Gastrocnemius medialis (tissue), 4 donors: ENCODE measurements at regions not wholly inside any gene's neighbourhood (a gene's known extent, or its start where the extent isn't known, plus 50 kb on each side); places are given as distances from the start of the nearest gene placed in this dataset.

Source experiments
- ATAC-seq, 2 donors: fragments of 150-250 bp; one replicate each; pipeline ENCODE4 v1.9.1; 2016
- DNase-seq, 2 donors: peaks; one replicate each; pipeline ENCODE4 v3.0.0-alpha.2; 2019
- H3K27ac ChIP-seq, 4 donors: fragments of 200-600 bp; sonication (generic); 1 replicate in 1 of 4; 2 replicates in 3 of 4; pipeline ENCODE4 v1.5.1; 2016 to 2018; ENCODE audit warnings: mild to moderate bottlenecking in 2 of 4, moderate library complexity in 1 of 4
- H3K27me3 ChIP-seq, 3 donors: fragments of 200-600 bp; sonication (generic) in 2 of 3; 1 replicate in 1 of 3; 2 replicates in 2 of 3; pipeline versions ENCODE4 v1.5.1 to v1.6.0; 2016 to 2019; ENCODE audit warnings: mild to moderate bottlenecking in 1 of 3, moderate library complexity in 1 of 3
- H3K36me3 ChIP-seq, 2 donors: fragments of 200-600 bp; sonication (generic) in 1 of 2; one replicate each; pipeline ENCODE4 v1.5.1; 2017 to 2018
- H3K4me1 ChIP-seq, 2 donors: fragments of 200-600 bp; sonication (generic) in 1 of 2; one replicate each; pipeline ENCODE4 v1.5.1; 2016 to 2017; ENCODE audit warnings: mild to moderate bottlenecking in 2 of 2
- H3K4me3 ChIP-seq, 4 donors: fragments of 200-600 bp; sonication (generic) in 3 of 4; 1 replicate in 1 of 4; 2 replicates in 3 of 4; pipeline ENCODE4 v1.5.1; 2016 to 2019; ENCODE audit warnings: mild to moderate bottlenecking in 2 of 4
- H3K9me3 ChIP-seq, 3 donors: fragments of 200-600 bp; sonication (generic) in 2 of 3; 1 replicate in 1 of 3; 2 replicates in 2 of 3; pipeline ENCODE4 v1.5.1; 2016 to 2019
- POLR2A ChIP-seq, 2 donors: fragments of 450-650 bp; IDR thresholded peaks; one replicate each; pipeline ENCODE4 v1.6.1; 2017; ENCODE audit warnings: antibody characterized with exemption in 2 of 2, mild to moderate bottlenecking in 2 of 2, moderate library complexity in 2 of 2
- in situ Hi-C, 4 donors: fragments of 200-750 bp; cut with MboI; loops; one replicate each; pipeline versions ENCODE4 v1.15.0 to v1.8.0; 2017; ENCODE audit warnings: low sequenced_read_pairs in 4 of 4
- intact Hi-C: fragments of 100-400 bp; cut with DNase I; formaldehyde crosslinking; loops from one replicate; pipeline ENCODE4 v1.15.1; 2023; ENCODE audit warnings: low total_unique reads
- TF ChIP-seq, protein P1 (sequence below), 5 experiments: fragments of 450-650 bp in 3 of 5; fragments of 200-600 bp in 2 of 5; sonication (generic) in 2 of 5; IDR thresholded peaks in 4 of 5; conservative IDR thresholded peaks in 1 of 5; 1 replicate in 4 of 5; 2 replicates in 1 of 5; pipeline ENCODE4 v1.5.1; 2016 to 2019; ENCODE audit warnings: antibody characterized with exemption in 5 of 5, mild to moderate bottlenecking in 3 of 5, moderate library complexity in 3 of 5

GRCh38 chr21:8990326-8991087 lies 1530.9 kb upstream of the TPTE start:
- intact Hi-C loops: no loop called here

GRCh38 chr21:8991088-8991907 lies 1530.1 kb upstream of the TPTE start:
- intact Hi-C loops: no loop called here
- Histone ChIP-seq H3K27ac (no peak overlapping the region), H3K36me3 (no peaks in the 10 kb centered on the region), H3K9me3 (no peaks in the 10 kb centered on the region), H3K4me3 (no peak overlapping the region), H3K27me3 (peaks cover 3 to 23% (median 14%) of the 10 kb centered on the region in 3 donors), H3K4me1 (no peaks in the 10 kb centered on the region)
- TF ChIP-seq, protein P1, sequence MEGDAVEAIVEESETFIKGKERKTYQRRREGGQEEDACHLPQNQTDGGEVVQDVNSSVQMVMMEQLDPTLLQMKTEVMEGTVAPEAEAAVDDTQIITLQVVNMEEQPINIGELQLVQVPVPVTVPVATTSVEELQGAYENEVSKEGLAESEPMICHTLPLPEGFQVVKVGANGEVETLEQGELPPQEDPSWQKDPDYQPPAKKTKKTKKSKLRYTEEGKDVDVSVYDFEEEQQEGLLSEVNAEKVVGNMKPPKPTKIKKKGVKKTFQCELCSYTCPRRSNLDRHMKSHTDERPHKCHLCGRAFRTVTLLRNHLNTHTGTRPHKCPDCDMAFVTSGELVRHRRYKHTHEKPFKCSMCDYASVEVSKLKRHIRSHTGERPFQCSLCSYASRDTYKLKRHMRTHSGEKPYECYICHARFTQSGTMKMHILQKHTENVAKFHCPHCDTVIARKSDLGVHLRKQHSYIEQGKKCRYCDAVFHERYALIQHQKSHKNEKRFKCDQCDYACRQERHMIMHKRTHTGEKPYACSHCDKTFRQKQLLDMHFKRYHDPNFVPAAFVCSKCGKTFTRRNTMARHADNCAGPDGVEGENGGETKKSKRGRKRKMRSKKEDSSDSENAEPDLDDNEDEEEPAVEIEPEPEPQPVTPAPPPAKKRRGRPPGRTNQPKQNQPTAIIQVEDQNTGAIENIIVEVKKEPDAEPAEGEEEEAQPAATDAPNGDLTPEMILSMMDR (IDR thresholded peaks at IDR 0.05 in 4 of 5, conservative IDR thresholded peaks at IDR 0.05 in 1 of 5): no peak
- TF ChIP-seq POLR2A (IDR thresholded peaks at IDR 0.05): no peak
- in situ Hi-C loops: no loop called here
- no peak for DNase-seq
- ATAC-seq: no peak

More at GRCh38 chr21:8990326-8991087, 1530.9 kb upstream of the TPTE start:
- H3K27me3 ChIP-seq: peaks cover 3 to 23% (median 14%) of the 10 kb centered on the region in 3 donors
- DNase-seq (no peak), ATAC-seq (no peak)
- no peaks in the 10 kb centered on the region for H3K9me3 ChIP-seq
- no peak overlapping the region for H3K4me3 ChIP-seq
- no peaks in the 10 kb centered on the region for H3K4me1 ChIP-seq
- H3K27ac ChIP-seq: no peak overlapping the region
- TF ChIP-seq, protein P1 (IDR thresholded peaks at IDR 0.05 in 4 of 5, conservative IDR thresholded peaks at IDR 0.05 in 1 of 5): no peak
- no peak for TF ChIP-seq POLR2A (IDR thresholded peaks at IDR 0.05)
- no peaks in the 10 kb centered on the region for H3K36me3 ChIP-seq
- in situ Hi-C loops: no loop called here

DNA sequence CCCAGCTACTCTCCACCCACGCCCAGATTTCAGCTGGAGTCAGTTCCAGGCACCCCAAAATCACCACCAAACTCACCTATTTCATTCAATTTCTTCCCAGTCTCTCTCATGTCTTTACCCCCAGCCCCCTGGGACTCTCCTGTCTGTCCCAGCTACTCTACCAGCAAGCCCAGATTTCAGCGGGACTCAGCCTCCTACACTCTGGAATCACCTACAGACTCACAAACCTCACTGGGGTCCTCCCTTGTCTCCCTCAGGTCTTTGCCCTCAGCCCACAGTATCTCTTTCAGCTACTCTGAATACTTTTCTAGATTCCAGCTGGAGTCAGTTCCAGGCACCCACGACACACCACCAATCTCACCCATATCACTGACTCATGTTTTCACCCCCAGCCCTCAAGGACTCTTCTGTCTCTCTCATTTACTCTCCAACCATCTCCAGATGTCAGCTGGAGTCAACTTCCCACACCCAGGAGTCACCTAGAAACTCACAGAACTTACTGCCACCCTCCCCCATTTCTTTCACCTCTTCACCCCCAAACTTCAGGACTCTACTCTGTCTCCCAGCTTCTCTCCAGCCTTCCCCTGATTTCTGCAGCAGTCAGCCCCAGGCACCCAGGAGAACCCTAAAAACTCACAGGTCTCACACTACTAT lies 1529.3 kb upstream of the TPTE start:
- in situ Hi-C loops: no loop called here
- Histone ChIP-seq H3K36me3 (no peaks in the 10 kb centered on the region), H3K4me1 (no peaks in the 10 kb centered on the region), H3K27me3 (peaks cover 3 to 23% (median 14%) of the 10 kb centered on the region in 3 donors), H3K4me3 (no peak overlapping the region), H3K9me3 (no peaks in the 10 kb centered on the region), H3K27ac (no peak overlapping the region)
- TF ChIP-seq POLR2A (IDR thresholded peaks at IDR 0.05): no peak
- TF ChIP-seq, protein P1 (IDR thresholded peaks at IDR 0.05 in 4 of 5, conservative IDR thresholded peaks at IDR 0.05 in 1 of 5): no peak
- intact Hi-C loops: no loop called here
- no peak for DNase-seq
- ATAC-seq: no peak

- H3K27me3 ChIP-seq: peaks cover 3 to 23% (median 14%) of the 10 kb centered on the region in 3 donors
- in situ Hi-C loops: no loop called here
- H3K4me3 ChIP-seq: no peak overlapping the region
- no peak for TF ChIP-seq POLR2A (IDR thresholded peaks at IDR 0.05)
- TF ChIP-seq, protein P1 (IDR thresholded peaks at IDR 0.05 in 4 of 5, conservative IDR thresholded peaks at IDR 0.05 in 1 of 5): no peak
- no peaks in the 10 kb centered on the region for H3K9me3 ChIP-seq
- H3K4me1 ChIP-seq: no peaks in the 10 kb centered on the region
- intact Hi-C loops: no loop called here
- DNase-seq (no peak), ATAC-seq (no peak)
- no peak overlapping the region for H3K27ac ChIP-seq
- H3K36me3 ChIP-seq: no peaks in the 10 kb centered on the region
Observed at GRCh38 chr21:8992731-8993174, 1528.6 kb upstream of the TPTE start.
